ENCODE measurements at regions not wholly inside any gene's neighbourhood (a gene's known extent, or its start where the extent isn't known, plus 50 kb on each side); places are given as distances from the start of the nearest gene placed in this dataset.
A peak's percentile ranks its signal among the peaks of the same experiment; 100 is the strongest.

DNA sequence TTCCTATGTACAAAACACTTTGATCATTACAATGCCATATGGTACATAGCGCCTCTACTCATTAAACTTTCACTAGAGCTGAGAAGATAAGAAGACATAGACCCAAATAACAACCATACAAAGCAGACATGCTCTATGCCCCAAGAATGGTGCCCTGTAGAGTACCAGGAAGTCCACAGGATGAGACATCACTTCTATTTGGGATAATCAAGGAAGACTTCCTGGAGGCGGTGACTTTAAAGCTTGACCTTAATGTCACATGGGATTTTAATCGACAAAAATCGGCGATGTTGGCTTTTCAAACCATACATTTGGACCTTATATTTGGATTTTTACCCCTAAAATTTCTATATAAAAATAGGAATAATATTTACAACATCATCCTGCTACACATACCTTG, 224.3 kb upstream of the MAP3K1 start:
- no peak for DNase-seq

DNA sequence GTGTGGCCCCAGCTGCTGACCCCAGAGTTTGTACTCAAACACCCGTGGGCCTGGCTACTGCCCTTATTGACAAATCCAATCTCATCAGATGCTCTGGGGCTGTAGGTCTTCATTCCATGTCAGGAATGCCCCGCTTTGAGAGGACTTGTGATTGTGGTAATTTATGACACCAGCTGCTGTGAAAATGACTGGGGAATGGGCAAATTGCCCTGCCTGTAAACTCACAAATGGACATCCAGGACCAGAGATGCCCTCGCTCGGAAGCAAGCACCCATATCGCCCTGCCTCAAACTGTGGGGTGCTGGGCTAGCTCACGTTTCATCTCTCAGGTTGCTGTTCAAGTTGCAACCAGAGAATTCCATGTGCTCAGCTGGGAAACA, 225.9 kb upstream of the MAP3K1 start:
- DNase-seq = no peak

DNA sequence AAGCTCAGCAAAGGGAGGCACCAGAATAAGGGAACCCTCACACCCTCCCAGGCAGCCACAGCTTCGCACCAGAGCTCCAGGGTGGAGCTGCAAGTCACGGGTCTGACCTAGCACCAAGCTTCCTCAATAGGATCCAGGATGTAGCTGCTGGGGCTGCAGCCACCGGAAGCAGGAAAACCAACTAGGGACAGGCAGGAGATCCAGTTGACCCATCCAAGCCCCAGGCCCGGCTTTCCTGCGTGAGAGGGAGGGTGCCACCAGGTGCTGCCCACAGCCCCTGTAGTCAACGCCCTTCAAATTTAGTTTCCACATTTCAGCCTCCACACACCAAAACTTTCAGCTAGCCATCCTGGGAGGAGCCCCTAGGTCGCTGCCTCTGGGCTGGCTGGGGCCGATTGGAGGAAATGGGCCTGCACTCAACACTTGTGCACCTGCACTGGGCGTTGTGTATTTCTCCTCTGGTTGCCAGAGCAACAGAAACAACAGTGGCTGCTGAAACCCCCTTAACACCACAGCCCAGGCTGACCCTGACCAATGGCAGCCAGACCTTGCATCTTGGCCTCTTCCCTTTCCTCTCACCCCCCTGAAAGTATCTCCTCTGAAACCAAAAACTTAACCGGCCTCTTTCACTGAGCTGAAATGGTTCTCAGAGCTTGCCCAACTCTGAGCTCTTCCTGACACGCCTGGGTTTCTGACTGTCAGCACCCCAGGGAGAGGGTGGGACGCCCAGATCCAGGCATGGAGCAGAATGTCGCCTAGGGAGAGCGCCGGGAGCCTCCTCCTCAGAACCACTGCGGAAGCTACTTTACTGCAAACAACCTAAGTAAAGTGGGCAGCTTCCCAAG, 226.5 kb upstream of the MAP3K1 start:
- DNase-seq = no peak

DNA sequence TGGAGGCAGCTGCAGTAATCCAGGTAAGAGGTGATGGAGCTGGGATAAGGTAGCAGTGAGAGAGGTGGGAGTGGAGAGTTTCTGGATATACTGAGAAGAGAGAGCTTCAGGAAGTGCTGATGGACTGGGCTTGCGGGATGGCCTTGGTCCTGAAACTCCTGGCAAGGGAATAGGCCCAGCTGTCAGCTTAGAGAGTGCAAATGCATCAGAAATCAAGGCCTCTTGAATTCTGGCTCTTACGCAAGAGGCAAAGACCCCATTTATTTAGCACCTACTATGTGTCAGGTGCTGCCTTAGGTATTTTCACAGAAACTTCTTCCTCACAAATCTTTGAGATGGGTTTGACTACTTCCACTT, 227.2 kb upstream of the MAP3K1 start:
- DNase-seq = no peak

DNA sequence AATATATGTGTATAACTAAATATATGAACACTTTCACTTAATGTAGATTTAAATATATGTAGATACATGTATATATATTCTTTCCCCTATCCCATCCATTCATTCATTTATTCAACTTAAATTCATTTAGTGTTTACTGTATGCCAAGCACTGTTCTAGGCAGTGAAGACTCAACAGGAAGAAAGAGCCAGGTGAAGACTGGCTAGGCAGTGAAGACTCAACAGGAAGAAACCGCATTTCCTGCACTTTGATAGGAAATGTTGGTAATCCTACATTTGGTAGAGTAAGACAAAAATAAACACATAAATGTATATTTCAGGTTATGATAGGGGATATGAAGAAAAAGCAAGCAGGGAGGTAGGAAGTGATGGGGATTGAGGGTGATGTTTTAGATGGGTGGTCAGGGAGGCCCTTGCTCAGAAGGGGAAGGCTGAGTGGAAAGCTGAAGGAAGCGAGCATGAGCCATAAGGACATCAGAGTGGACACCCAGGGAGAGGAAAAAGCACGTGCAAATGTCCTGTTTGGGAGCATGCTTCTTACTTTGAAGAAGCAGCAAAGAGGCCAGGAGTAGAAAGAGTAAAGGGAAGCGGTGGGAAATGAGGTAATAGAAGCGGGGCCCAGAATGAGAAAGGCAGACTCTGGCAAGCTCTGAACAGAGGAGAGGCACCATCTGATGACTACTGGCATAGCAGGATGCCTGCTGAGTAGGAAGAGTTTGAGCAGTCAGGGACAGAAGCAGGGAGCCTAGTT, 227.8 kb upstream of the MAP3K1 start:
- DNase-seq = no peak

DNA sequence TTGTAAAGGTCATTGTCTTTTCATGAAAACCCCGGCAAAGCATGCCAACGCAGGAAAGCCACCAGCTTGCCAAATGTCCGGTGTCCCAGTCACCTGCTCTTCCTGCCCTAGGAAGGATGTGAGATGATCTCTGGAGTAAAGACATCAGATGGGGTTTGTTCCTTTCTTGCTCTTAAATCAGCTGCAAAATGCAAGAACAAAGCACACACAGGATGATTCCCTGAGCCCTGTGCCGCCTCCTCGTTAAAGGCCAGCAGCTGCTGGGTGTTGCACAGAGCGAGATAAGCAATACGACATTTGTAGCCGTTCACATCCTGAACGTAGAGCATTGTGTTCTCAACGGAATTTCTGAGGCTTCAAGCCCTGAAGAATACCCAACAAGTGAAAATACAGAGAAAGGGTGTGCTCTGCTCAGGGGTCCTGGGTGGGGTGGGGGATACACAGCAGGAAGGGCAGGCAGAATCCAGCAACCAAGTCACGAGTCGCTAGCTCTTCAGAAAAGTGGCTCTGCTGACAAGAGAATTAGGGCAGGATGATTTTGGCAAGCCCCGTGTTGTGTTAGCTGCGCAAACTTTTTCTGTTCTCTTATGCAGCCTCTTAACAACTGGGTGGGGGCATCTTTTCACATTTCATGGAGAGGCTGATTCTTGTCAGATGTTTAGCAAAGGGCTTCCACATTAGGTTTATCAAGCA, 229.2 kb upstream of the MAP3K1 start:
- DNase-seq = peak in 1 of 56 donors; percentile 2

DNA sequence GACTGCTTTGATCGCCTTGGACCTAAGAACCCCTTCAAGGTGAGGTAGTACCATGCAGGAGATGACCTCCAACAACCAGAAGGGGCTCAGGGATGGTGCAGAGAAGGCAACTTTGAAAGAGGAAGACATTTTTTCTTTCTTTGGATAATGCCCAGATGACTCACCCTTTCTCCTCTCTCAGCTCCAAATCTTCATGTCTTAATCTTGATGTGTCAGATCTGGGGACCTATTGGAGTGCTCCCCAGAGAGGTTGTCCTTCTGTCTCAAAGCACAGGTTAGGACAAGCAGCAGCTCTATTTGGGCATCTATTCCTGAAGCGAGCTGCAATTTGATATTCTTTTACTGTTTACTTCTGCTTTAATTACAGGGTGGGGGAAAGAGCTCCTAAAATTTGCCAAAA, 229.9 kb upstream of the MAP3K1 start:
- DNase-seq = no peak

DNA sequence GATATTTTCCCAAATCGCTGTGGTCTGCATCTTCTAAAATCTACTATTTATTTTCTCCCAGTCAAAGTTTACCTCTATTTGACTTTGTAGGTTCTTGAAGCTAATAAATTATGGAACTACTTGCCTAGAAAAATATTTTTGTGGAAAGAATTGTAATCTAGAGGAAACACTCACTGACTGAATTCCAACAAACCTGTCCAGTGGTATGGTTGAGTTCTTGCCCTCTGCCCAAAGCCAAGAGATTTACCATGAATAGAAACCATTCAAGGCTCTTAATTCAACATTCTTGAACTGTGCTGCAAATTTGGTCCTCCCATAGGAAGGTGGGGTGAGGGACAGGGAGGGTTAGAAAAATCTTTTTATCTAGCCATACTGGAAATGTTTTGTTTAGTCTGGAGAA, 233.9 kb upstream of the MAP3K1 start:
- DNase-seq = no peak

DNA sequence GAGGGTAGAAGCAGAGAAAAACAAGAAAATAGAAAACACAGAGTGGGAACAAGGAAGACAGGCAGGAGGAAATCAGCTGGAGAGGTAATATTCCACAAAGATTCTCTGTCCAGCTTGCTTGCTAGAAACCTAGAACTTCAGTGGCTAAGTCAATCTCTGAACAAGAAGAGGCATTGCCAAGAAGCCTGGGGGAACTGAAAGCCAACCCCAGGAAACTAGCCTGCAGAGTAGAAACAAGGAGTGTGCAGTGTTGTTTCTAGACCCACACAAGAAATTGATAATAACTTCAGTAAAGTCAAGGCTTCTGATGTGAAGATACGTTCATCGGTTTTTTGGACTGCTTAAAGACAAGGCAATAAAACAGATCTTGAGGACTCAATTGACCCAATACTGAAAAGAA, 234.5 kb upstream of the MAP3K1 start:
- no peak for DNase-seq

DNA sequence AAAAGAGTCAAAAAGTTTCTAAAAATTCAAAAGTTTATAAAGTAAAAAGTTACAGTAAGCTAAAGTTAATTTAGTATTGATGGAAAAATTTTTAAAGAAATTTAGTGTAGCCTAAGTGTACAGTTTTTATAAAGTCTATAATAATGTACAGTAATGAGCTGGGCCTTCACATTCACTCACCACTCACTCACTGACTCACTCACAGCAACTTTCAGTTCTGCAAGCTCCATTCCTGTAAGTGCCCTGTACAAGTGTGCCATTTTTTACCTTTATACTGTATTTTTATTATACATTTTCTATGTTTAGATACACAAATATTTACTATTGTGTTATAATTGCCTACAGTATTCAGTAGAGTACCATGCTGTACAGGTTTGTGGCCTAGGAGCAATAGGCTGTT, 239.5 kb upstream of the MAP3K1 start:
- DNase-seq = no peak

DNA sequence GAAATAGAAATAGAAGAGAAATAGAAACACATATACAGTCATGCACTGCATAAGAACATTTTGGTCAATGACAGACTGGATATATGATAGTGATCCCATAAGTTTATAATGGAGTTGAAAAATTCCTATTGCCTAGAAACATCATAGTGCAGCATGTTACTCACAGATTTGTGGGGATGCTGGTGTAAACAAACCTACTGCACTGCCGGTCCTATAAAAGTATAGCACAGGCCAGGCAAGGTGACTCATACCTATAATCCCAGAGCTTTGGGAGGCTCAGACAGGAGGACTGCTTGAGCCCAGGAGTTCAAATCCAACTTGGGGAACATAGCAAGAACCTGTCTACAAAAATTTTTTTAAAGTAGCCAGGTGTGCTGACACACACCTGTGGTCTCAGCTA, 240.6 kb upstream of the MAP3K1 start:
- no peak for DNase-seq

DNA sequence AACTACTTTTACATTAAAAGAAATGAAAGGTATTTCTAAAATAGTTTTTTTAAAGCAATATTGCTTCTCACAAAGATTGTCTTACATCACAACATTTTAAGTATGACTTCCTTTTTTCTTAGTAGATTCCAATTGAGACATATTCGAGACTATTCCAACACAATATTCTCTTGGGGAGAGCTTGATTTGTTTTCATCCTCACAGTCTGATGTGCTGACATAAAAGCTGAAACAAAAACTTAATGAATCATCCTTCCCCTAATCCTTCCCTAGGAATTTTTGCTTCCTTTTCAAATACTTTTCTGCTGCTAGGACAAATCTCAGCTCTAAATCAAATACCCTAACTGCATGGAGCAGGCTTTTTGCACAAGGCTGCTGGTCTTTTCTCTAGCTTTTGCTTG, 245.8 kb upstream of the MAP3K1 start:
- DNase-seq = no peak

DNA sequence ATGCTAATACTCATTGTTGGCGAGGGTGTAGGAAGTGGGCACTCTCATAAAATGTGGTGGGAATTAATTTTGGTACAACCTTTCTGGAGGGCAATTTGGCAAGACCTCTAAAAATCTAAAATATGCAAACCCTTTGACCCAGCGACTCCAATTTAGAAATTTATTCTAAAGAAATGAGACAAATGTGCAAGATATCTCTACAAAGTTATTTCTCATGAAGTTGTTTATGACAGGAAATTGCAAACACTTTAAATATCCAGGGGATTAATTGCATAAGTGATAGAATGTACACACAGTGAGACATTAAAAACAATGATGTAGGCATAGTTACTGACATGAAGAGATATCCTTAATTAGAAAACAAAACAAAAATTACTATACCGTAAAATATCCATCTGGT, 246.3 kb upstream of the MAP3K1 start:
- DNase-seq = no peak

DNA sequence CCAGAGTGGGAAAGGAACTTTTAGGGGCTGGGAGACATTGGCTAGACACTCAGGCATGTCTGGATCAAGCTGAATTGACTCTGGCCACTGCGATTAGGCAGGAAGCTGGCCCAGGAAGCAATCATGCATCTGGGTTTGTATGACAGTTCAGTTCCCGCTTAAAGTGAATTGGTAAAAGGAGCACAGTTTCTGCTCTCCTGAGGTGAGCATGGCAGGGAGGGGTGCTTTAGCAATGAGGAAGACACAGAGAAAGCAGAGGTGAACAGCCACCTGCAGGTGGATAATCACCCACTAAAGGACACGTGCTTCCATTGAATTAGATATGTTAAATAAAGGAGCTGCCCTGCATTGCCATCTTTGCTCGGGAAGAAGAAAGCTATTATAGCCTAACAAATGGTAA, 248.1 kb upstream of the MAP3K1 start:
- no peak for DNase-seq

DNA sequence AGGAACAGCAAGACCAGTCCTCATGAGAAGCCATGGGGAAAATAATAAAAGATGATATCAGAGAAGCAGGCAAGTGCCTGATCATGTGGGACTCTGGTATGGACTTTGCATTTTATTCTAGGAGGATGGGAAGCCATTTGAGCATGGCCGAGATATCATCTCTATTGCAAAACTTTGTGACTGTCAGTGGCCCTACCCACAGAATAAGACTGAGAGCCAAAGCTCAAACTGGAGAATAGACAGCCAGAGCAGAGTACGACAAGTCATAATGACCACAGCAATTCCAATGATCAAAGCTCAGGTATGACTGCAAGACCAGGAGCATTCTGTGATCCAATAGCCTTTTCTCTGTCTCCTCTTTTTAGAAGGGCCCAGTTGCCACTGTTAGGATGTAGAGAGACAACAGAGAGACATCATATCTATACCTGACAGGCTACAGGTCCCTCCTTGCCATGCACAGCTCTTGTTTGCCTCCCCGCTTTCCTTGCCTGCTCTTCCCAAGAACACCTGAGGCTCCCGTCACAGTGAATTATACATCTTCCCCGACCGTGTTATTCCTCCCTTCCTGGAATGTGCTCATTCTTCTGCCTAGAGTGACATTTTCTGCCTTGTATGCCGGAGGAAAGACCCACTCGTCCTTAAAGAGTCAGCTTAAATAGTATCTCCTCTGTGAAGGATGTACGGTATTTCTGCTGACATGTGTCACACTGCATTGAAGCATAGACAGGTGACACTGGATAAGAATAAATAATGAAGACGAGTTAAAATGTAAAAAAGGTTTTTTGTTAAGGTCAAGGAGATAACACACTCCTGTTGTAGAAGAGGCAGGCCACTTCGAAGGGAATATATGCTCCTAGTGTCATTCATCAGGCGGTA, 248.7 kb upstream of the MAP3K1 start:
- DNase-seq = no peak

DNA sequence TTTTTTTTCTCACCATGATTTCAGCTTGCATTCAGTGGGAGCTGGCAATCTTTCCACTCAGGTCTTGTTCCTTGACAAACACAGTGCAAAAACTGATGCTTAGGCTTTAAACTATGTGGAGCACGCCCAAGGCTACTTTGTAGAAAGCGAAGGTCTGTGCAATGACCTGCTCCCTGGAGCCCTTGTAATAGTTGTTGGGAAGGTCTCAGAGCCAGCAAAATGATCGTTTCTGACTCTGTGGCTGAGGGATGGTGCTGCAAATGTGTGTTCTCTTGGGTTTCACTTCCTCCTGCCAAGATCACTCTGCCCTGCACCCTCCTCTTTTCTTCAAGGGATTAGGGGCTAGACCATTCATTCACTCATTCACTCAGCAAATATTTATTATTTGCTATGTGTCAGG, 249.7 kb upstream of the MAP3K1 start:
- peak in 1 of 56 donors; percentile 41 for DNase-seq

DNA sequence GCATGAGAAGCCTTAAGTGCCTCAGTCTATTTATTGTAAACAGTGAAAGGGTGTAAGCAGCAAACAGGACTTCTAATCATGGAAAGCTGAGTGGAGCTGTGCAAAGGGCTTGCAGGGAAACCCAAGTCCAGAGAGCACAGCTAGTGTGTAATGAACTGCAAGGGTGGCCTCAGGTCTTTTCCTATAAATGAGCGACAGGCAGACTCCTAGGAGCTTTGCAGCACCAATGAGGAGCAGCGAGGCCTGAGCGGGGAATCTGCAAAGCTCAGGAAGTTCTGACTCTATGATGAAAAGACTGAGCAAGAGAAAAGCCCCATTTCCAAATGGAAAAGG, 250.1 kb upstream of the MAP3K1 start:
- DNase-seq = no peak

DNA sequence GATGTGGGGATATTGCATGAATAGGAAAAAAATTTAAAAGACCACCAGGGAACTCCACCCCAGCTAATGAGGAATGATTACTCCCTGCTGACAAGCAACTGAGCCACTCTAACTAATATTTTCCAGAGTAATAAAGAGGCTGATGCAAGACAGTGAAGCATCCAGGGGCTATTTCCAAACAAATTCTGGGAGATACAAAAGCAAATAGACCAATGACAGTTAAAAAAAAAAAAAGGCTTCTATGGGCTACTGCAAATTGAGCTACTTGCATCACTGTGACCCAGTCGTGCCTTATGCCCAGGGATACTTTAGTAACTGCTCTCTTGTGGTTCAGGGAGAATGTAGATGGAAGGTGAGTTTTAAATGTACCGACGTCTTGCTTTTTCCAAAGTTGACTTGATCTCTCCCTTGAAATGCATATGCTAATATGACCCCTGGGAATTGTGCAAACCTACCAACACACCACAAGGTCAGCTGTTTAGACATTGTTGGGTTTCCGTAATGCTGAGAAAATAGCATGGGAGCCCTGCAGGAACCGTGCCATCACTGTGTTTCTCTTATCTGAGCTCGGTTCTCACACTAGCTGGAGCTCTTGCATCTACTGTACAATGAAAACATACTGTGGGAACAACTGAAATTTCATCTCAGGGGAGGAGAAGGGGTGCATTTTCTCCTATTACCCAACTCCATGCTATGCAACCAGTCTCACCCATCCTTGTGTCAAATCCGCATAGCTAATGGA, 250.6 kb upstream of the MAP3K1 start:
- DNase-seq = no peak

DNA sequence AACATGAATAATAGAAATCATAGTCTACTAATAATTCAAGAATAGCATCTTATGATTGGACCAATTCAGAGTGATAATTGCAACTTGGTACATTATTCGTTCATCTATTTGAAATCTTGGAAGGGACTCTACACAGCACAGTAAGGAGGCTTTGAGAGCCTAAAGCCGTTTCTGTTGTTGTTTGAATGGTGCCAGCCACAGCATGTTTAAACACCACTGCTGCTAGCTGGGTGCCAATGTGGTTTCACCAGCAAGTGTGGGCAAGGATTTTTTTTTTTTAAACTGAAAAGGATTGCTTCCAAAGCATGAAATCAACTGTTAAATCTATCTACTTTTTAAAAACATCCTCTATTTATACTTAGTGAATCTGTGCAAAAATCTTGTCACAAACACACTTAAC, 253.9 kb upstream of the MAP3K1 start:
- DNase-seq = no peak

DNA sequence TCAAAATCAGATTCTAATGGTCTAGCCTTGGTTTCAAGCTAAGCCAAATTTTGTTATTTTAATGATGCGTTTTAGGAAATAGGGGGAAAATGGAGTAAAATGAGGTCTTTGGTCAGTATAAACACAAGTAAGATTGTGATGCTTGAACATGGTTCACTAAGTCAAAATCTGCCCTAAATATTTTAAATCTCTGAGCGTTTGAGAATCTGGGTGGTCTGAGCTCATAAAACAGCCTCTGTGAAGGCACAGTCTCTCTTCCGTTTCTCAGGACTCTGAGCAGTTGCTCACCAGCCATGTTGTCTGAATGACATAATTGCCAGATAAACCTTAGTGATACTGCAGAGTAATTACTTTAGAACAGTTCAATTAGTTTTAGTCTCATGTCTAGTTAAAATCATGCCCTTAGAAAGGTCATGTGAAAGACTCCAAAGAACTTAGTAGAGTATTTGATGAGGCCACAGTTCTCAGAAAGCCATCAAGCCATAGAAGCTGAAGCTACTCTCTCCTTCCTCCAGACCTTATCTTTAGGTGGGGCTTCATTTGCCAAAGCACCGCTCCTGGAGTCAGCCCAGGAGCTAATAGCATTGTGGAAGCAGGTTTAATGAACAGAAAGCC, 257.1 kb upstream of the MAP3K1 start:
- DNase-seq = no peak

DNA sequence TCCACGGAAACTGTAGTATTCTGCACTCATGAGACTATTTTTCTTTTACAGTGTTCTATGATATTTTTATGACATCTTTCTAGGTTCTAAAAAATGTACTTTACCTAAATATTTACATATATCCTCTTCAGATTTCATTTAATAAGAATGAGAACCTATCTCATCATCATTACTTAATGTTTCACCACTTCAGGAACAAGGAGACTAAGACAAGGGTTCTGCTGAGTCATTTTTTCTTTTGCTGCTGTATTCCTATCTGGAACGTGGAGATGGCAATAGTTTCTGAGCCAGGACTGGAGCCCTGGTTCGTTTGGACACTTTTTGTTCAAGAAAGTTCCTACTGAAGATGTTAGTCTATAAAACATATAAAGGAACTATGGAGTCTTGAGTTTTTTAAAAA, 258.2 kb upstream of the MAP3K1 start:
- no peak for DNase-seq
